Neural cell (in vitro differentiated cells): ENCODE measurements at regions not wholly inside any gene's neighbourhood (a gene's known extent, or its start where the extent isn't known, plus 50 kb on each side); places are given as distances from the start of the nearest gene placed in this dataset.

Experiments
- H2AFZ ChIP-seq: fragments of 200-600, 300-800 bp; sonication (generic), shearing (Covaris generic); 2 replicates; pipeline ENCODE4 v1.6.0; 2014; ENCODE audit warnings: low read depth, mild to moderate bottlenecking, antibody characterized with exemption, low read length, moderate library complexity
- H3F3A ChIP-seq: fragments of 200-600 bp; shearing (Covaris generic); 2 replicates; pipeline ENCODE4 v1.6.1; 2016; ENCODE audit warnings: mild to moderate bottlenecking, moderate library complexity, mixed read lengths, antibody characterized with exemption, low read length; ENCODE audit not compliant: insufficient read depth, poor library complexity, severe bottlenecking
- H3K27ac ChIP-seq: fragments of 200-600, 300-800 bp; sonication (generic), shearing (Covaris generic); 2 replicates; pipeline ENCODE4 v1.5.1; 2014; ENCODE audit warnings: mild to moderate bottlenecking, low read length, moderate library complexity
- H3K27me3 ChIP-seq: fragments of 300-800, 200-600 bp; sonication (generic), shearing (Covaris generic); 2 replicates; pipeline ENCODE4 v1.6.0; 2014; ENCODE audit warnings: mild to moderate bottlenecking, low read depth, low read length, moderate library complexity; ENCODE audit not compliant: insufficient read depth
- H3K36me3 ChIP-seq: fragments of 300-800, 200-600 bp; sonication (generic), shearing (Covaris generic); 2 replicates; pipeline ENCODE4 v1.5.1; 2014; ENCODE audit warnings: mild to moderate bottlenecking, antibody characterized with exemption, low read length, moderate library complexity; ENCODE audit not compliant: insufficient read depth
- H3K4me2 ChIP-seq: fragments of 300-800, 200-600 bp; sonication (generic), shearing (Covaris generic); 2 replicates; pipeline ENCODE4 v1.6.0; 2014; ENCODE audit warnings: mild to moderate bottlenecking, low read length
- H3K4me3 ChIP-seq: fragments of 300-800, 200-600 bp; sonication (generic), shearing (Covaris generic); 2 replicates; pipeline ENCODE4 v1.5.1; 2014; ENCODE audit warnings: mild to moderate bottlenecking, low read length, moderate library complexity
- H3K79me2 ChIP-seq: fragments of 200-600 bp; shearing (Covaris generic); replicated peaks from 2 replicates; pipeline ENCODE4 v1.6.0; 2014; ENCODE audit warnings: mild to moderate bottlenecking, low read length, moderate library complexity; ENCODE audit not compliant: insufficient read depth
- H3K9ac ChIP-seq: fragments of 300-800, 200-600 bp; sonication (generic), shearing (Covaris generic); 2 replicates; pipeline ENCODE4 v1.6.1; 2016; ENCODE audit warnings: mild to moderate bottlenecking, low read length, mixed read lengths
- H3K9me2 ChIP-seq: fragments of 200-600 bp; shearing (Covaris generic); 2 replicates; pipeline ENCODE4 v1.6.1; 2016; ENCODE audit warnings: mild to moderate bottlenecking, low read length, mixed read lengths; ENCODE audit not compliant: insufficient read depth
- H3K9me3 ChIP-seq: fragments of 200-600, 300-800 bp; sonication (generic), shearing (Covaris generic); 2 replicates; pipeline ENCODE4 v1.6.1; 2016; ENCODE audit warnings: mild to moderate bottlenecking, mixed run types, low read length, moderate library complexity, mixed read lengths
- H4K20me1 ChIP-seq: fragments of 200-600 bp; shearing (Covaris generic); 2 replicates; pipeline ENCODE4 v1.6.1; 2016; ENCODE audit warnings: mild to moderate bottlenecking, mixed run types; ENCODE audit not compliant: insufficient read depth
- CTCF ChIP-seq: fragments of 450-650 bp; IDR thresholded peaks from 2 replicates; pipeline ENCODE4 v1.5.1; 2014; ENCODE audit warnings: antibody characterized with exemption, mild to moderate bottlenecking, moderate library complexity; ENCODE audit not compliant: poor library complexity, severe bottlenecking
- EP300 ChIP-seq: fragments of 450-650 bp; conservative IDR thresholded peaks from 2 replicates; pipeline ENCODE4 v1.6.1; 2014; ENCODE audit warnings: antibody characterized with exemption, mild to moderate bottlenecking, moderate library complexity; ENCODE audit not compliant: poor library complexity, severe bottlenecking
- EZH2 ChIP-seq: fragments of 200-600, 300-800 bp; shearing (Covaris generic), sonication (generic); IDR thresholded peaks from 2 replicates; pipeline ENCODE4 v1.6.1; 2014; ENCODE audit warnings: antibody characterized with exemption, low read length, borderline replicate concordance, mild to moderate bottlenecking; ENCODE audit not compliant: insufficient read depth, poor library complexity, severe bottlenecking
- MXI1 ChIP-seq: fragments of 450-650 bp; conservative IDR thresholded peaks from 2 replicates; pipeline ENCODE4 v1.6.1; 2014; ENCODE audit warnings: antibody characterized with exemption, mild to moderate bottlenecking; ENCODE audit not compliant: poor library complexity, severe bottlenecking
- POLR2AphosphoS5 ChIP-seq: IDR thresholded peaks from 2 replicates; pipeline ENCODE4 v1.6.1; 2012
- RAD21 ChIP-seq: fragments of 450-650 bp; conservative IDR thresholded peaks from 2 replicates; pipeline ENCODE4 v1.6.1; 2014; ENCODE audit warnings: antibody characterized with exemption, mild to moderate bottlenecking, moderate library complexity
- SMC3 ChIP-seq: fragments of 450-650 bp; conservative IDR thresholded peaks from 2 replicates; pipeline ENCODE4 v1.6.1; 2014; ENCODE audit warnings: antibody characterized with exemption, mild to moderate bottlenecking, moderate library complexity; ENCODE audit not compliant: poor library complexity
- TAF1 ChIP-seq: IDR thresholded peaks from 2 replicates; pipeline ENCODE4 v1.6.1; 2012; ENCODE audit warnings: low read depth
- TF ChIP-seq, protein P1 (sequence below): IDR thresholded peaks from 2 replicates; pipeline ENCODE4 v1.6.1; 2012; ENCODE audit warnings: borderline replicate concordance

DNA sequence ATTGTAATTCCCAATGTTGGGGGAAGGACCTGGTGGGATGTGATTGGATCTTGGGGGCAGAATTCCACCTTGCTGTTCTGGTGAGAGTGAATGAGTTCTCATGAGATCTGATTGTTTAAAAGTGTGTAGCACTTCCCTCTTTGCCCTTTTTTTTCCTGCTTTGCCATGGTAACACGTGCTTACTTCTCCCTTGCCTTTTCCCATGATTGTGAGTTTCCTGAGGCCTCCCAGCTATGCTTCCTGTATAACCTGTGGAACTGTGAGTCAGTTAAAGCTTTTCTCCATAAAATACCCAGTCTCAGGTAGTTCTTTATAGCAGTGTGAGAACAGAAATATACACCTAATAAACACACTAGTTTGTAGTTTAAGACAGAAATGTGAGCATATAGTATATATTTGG lies 166.8 kb upstream of the MAGI2 start:
- no peak overlapping the region for H2AFZ ChIP-seq
- TF ChIP-seq SMC3 = no peak
- no peak for TF ChIP-seq RAD21
- TF ChIP-seq POLR2AphosphoS5 = no peak
- no peak for TF ChIP-seq CTCF
- TF ChIP-seq TAF1 = no peak
- TF ChIP-seq, protein P1, sequence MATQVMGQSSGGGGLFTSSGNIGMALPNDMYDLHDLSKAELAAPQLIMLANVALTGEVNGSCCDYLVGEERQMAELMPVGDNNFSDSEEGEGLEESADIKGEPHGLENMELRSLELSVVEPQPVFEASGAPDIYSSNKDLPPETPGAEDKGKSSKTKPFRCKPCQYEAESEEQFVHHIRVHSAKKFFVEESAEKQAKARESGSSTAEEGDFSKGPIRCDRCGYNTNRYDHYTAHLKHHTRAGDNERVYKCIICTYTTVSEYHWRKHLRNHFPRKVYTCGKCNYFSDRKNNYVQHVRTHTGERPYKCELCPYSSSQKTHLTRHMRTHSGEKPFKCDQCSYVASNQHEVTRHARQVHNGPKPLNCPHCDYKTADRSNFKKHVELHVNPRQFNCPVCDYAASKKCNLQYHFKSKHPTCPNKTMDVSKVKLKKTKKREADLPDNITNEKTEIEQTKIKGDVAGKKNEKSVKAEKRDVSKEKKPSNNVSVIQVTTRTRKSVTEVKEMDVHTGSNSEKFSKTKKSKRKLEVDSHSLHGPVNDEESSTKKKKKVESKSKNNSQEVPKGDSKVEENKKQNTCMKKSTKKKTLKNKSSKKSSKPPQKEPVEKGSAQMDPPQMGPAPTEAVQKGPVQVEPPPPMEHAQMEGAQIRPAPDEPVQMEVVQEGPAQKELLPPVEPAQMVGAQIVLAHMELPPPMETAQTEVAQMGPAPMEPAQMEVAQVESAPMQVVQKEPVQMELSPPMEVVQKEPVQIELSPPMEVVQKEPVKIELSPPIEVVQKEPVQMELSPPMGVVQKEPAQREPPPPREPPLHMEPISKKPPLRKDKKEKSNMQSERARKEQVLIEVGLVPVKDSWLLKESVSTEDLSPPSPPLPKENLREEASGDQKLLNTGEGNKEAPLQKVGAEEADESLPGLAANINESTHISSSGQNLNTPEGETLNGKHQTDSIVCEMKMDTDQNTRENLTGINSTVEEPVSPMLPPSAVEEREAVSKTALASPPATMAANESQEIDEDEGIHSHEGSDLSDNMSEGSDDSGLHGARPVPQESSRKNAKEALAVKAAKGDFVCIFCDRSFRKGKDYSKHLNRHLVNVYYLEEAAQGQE = no peak
- TF ChIP-seq EZH2 = no peak
- TF ChIP-seq EP300 = no peak
- no peak overlapping the region for H3K4me2 ChIP-seq

DNA sequence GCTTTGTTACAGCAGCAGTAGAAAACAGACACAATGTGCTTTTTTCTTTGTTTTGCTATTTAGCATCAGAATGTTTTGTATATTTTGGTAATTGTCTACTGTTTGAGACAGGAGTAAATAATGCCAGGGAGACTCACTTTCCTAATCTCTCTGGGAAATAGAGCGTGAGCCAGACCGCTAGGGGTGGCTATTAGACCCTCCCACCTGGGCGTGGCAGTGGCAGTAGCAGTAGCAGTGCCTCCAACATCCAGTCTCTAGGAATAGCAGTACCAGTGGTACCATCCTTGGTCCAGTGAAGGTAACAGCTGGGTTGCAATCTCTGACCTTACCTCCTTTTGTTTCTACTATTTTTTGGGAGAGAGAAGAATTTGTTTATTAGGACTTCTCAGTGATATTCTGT lies 165.7 kb upstream of the MAGI2 start:
- Histone ChIP-seq H3K36me3 (no peaks in the 10 kb centered on the region), H3F3A (no peaks in the 10 kb centered on the region), H3K79me2 (no peaks in the 10 kb centered on the region), H3K4me3 (no peak overlapping the region), H3K27ac (no peak overlapping the region), H3K4me2 (no peak overlapping the region), H3K9me3 (no peaks in the 10 kb centered on the region), H4K20me1 (no peaks in the 10 kb centered on the region), H2AFZ (no peak overlapping the region), H3K9ac (no peak overlapping the region), H3K9me2 (no peaks in the 10 kb centered on the region), H3K27me3 (no peaks in the 10 kb centered on the region)
- no peak for TF ChIP-seq CTCF
- no peak for TF ChIP-seq EZH2
- no peak for TF ChIP-seq TAF1
- no peak for TF ChIP-seq RAD21
- TF ChIP-seq POLR2AphosphoS5 = no peak
- no peak for TF ChIP-seq SMC3
- TF ChIP-seq, protein P1 = no peak
- no peak for TF ChIP-seq EP300
- TF ChIP-seq MXI1 = no peak

More for the DNA sequence above, 166.8 kb upstream of the MAGI2 start:
- Histone ChIP-seq H4K20me1 (no peaks in the 10 kb centered on the region), H3K4me3 (no peak overlapping the region), H3K9me3 (no peaks in the 10 kb centered on the region), H3K9me2 (no peaks in the 10 kb centered on the region), H3K79me2 (no peaks in the 10 kb centered on the region), H3K27ac (no peak overlapping the region), H3K27me3 (no peaks in the 10 kb centered on the region), H3F3A (no peaks in the 10 kb centered on the region), H3K36me3 (no peaks in the 10 kb centered on the region), H3K9ac (no peak overlapping the region)
